Kidney tubule cell (primary cell): ENCODE measurements at regions not wholly inside any gene's neighbourhood (a gene's known extent, or its start where the extent isn't known, plus 50 kb on each side); places are given as distances from the start of the nearest gene placed in this dataset.
A peak's percentile ranks its signal among the peaks of the same experiment; 100 is the strongest.
"Not testable (repeated sequence)": the region's sequence is repeated elsewhere in the genome, so short reads cannot be mapped to it uniquely, and the experiment has no call there.

Experiments
- DNase-seq: peaks from one replicate; pipeline ENCODE4 v3.0.0-alpha.2; 2018; ENCODE audit warnings: low spot score

- DNase-seq, result no peak
These were observed 502.8 kb downstream of the REEP3 start for GRCh38 chr10:64023926-64024470.

DNA sequence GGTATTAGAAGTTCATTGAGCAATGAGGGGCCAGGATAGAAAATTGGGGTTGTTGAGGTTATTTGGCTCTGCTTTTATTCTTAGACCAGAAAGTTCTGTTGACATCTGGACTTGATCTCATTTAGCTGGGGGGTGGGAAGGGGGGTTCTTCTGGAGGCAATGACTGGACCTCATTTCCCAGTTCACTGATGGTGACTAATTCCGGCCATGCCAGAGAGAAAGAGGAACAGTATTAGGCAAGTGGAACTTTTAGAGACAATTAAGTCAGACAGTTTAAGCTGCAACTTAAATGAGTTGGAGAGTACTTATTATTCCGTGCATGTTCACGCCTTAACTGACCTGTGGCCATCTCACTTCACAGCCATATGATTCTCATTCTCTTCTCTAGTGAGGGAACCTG is 512.5 kb downstream of the REEP3 start:
- DNase-seq, result peak; percentile 7

DNA sequence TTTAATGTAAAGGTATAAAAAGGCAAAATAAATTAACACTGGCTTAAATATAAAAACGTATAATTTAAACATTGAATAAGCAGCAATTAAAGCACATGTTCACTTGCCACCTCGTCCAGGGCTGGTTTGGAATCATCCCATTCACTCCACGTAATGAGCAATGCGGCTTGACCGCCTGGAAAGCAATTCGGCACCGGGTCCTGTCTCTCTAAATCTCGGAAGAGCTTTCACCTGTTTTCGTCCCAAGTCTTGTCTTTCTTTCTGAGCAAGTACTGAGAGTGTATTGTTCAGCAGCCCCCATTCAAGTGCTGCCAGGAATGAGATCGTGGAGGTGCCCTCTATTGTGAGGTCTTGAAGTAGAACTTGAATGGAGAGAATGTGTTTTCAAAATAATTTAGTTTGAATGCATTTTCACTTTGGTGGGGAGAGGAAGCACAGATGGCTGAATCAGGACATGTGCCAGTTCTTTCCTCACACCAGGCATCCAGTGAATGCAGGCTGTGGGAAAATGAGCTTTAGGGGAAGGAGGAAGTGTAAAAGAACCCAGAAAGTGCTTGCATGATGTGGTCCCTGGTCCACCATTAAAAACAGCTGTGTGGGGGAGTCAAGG is 515.2 kb downstream of the REEP3 start:
- DNase-seq, result no peak

- DNase-seq, result no peak
These were observed 516.0 kb downstream of the REEP3 start for GRCh38 chr10:64037071-64037661.

- DNase-seq, result no peak
These were observed 516.9 kb downstream of the REEP3 start for GRCh38 chr10:64038107-64038506.

DNA sequence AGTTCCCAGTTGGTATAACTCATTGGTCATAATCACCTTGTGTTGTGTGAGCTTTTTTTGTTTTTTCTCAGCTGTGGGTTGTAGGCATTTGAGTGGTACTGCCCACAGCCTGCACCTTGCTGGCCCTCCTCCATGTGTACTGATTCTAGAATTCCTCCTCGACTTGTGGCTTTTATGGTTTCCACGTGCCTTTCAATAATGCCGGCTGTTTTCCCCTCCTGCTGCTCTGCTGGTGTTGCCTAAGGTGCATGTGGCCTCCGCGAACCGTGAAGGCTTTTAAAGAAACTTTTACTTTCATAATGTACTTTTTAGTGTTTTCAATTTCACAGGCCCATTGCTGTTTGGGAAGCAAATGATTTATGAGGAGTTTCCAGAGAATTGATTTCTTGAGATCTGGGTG is 518.0 kb downstream of the REEP3 start:
- peak; percentile 19 for DNase-seq

GRCh38 chr10:64040781-64041180 is 519.6 kb downstream of the REEP3 start:
- no peak for DNase-seq

- peak; percentile 86 for DNase-seq
These were observed 520.2 kb downstream of the REEP3 start for GRCh38 chr10:64041185-64041988.

DNA sequence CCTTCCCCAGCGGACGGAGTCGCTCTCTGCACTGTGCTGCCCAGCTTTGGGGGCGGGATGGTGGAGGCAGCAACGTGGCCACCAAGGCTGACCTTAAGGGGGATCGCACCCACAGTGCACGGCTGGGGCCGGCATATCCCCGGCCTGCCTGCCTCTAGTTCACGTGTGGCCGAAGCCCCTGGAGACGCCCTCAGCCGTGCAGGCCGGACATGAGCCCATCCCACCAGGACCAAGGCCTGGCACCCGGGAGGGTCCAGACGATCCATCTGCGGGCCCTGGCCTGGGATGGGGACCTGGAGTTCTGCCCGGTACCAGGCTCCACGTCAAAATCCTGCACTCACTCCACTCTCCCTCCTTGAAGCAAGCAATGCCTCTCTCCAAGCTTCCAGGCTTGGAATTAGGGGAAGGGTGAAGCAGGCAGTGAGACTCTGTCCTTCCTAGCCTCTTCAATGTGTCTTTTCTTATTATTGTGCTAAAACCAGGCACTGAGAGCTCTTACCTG is 520.8 kb downstream of the REEP3 start:
- no peak for DNase-seq

GRCh38 chr10:64044098-64044497 is 522.9 kb downstream of the REEP3 start:
- no peak for DNase-seq

GRCh38 chr10:64044957-64045632 is 523.9 kb downstream of the REEP3 start:
- DNase-seq, result not testable (repeated sequence)

DNA sequence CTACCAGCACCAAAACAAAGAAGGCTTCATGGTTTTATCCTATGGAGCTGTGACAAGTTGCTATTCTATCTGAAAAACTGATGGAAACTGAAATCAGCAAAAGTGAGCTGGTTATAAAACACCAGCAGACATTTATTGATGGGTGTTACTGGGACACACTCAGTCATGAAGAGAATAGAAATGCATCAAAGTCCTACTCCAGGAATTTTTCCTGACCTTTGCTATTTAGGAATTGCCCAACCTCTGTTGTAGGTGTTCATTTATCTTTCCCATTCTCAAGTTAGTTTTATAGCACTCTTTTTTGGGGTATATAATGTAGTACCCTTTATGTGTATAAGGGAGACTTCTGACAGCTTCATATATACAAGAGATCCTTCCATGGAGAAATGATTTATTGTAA is 533.2 kb downstream of the REEP3 start:
- DNase-seq, result no peak

DNA sequence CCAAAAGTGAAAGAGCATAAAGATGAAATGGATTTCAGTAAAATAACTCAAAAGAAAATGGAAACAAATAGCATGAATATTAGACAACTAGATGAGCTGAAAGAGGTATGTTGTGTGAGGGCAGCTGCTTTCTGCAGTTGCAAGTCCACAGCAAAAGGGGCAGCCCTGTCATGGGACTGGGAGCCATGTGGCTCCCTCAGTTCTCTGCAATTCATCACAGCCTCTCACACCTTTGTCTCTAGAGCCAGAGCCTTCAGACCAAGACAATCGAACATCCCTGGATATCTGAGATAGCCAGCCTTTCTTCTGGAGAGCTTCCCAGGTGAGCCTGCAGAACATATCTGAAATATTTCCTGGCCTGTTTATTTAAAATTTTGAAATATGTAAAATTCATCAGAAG is 538.7 kb downstream of the REEP3 start:
- no peak for DNase-seq

GRCh38 chr10:64060389-64060788 is 539.2 kb downstream of the REEP3 start:
- no peak for DNase-seq

GRCh38 chr10:64062793-64063192 is 541.6 kb downstream of the REEP3 start:
- no peak for DNase-seq

GRCh38 chr10:64067009-64067606 is 545.9 kb downstream of the REEP3 start:
- DNase-seq, result no peak

- DNase-seq, result no peak
These were observed 546.7 kb downstream of the REEP3 start for GRCh38 chr10:64067859-64068258.

DNA sequence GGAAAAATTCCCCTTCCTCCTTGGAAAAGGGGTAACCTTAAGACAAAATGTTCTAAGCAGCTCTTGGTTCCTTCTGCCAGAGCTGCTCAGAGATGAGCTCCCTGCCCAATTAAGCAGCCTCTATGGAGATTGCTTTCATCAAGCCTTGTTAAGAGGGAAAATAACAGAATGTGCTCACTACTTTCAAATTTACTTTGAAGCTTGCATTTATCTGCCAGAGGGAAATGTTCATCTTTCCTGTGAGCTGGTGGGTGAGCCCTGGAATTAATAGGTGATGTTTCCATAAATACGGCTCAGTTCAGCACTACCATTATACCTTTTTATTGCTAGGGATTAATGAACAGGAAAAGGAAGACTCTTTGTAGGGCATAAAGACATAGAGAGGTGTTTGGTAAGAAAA is 549.0 kb downstream of the REEP3 start:
- no peak for DNase-seq

DNA sequence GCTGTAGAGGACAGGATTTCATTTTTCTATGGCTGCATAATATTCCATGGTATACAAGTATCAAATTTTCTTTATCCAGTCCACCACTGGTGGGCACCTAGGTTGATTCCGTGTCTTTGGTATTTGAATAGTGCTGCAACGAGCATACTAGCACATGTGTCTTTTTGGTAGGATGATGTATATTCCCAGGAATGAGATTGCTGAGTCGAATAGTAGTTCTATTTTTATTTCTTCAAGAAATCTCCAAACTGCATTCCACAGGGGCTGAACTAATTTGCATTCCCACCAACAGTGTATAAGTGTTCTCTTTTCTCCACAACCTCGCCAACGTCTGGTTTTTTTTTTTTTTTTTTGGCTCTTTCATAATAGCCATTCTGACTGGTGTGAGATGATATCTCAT is 550.0 kb downstream of the REEP3 start:
- no peak for DNase-seq

GRCh38 chr10:64075604-64076003 is 554.4 kb downstream of the REEP3 start:
- no peak for DNase-seq

GRCh38 chr10:64076322-64076940 is 555.2 kb downstream of the REEP3 start:
- DNase-seq, result no peak
